ENCODE measurements at regions not wholly inside any gene's neighbourhood (a gene's known extent, or its start where the extent isn't known, plus 50 kb on each side); places are given as distances from the start of the nearest gene placed in this dataset.

DNA sequence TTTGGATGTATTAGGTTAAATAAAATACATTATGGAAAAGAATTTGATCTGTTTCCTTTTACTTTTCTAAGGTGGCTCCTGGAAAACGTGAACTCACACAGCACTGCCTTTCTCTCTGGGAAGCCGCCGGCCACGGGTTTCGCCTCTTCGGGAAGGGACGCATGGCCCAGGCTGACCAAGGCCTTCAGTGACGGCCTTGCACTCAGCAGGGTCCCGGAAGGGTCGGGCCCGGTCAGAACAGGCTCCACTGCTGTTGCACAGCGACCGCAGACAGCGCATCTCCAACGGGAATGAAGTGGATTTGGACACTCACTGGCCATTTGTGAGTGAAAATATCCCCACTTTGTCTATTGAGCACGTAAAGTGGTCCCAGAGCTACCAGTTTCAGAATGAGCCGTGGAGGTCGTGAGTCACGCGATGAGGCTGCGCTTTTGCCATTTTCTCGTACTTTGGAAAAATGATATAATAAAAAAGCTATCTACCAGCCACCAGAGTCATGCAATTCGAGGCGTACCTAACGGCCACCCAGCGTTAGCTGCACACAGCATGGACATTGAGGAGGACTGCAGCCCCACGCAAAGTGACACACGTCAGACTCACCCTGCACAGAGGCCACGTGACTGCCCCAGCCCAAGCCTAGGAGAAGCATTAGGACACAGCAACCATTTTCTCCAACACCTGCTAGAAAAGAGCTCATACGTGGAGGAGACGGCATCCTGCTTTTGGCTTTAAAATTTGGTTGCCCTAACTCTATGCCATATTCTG is 244.3 kb downstream of the TTLL2 start:
- no peak for DNase-seq

DNA sequence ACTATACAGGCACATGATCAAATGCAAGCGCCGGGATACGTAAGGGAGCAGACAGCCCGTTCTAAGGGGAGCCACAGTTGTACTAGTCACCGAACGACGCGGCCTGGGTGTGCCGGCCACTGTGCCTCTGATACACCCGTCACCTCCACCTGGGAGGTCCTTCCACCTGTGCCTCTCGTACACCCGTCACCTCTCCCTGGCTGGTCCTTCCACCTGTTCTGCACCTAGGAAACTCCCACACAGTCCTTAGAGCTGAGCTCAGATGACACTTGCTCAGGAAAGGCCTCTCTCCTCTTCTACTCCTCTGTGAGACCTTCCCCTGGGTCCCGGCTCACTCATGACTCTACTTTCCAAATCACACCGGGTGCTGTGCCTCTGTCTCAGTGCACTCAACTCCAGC is 245.0 kb downstream of the TTLL2 start:
- DNase-seq, result no peak

GRCh38 chr6:167570460-167571400 is 245.8 kb downstream of the TTLL2 start:
- DNase-seq, result no peak

GRCh38 chr6:167571550-167571949 is 246.7 kb downstream of the TTLL2 start:
- DNase-seq, result no peak

GRCh38 chr6:167572106-167572505 is 247.2 kb downstream of the TTLL2 start:
- DNase-seq, result no peak

GRCh38 chr6:167572841-167573271 is 248.0 kb downstream of the TTLL2 start:
- DNase-seq, result no peak

DNA sequence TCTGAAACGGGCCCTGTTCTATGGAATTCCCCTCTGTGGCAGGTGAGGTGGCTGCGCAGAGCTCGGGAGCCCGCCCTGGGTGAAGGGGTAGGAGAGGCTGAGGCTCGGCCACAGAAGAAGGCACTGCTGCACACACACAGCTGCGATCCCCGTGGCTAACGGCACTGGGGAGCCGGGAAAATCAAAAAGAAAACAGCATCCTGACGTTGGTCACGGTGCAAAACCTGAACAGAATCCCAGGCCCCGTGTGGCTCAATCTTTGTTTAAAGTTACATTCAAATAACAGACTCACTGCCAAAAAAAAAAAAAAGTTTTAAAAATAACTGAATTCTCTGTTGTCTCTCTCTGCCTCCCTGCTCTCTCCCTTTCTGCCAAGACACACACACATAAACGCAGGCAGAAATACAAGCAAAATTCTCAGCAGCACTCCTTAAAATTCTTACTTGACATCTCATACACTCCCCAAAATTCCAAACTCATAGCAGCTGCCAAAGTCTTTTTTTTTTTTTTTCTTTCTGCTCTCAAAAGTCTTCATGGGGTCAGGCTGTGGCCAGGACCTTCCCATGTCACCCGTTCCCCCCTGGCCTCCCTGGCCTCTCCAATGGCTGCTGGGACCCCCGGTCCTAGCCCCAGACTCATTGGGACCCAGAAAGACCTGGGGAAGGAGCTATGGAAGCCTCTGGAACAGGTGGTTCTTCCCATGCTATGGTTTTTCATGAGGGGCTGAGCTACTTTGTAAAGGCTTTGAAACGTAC is 248.8 kb downstream of the TTLL2 start:
- DNase-seq, result no peak

DNA sequence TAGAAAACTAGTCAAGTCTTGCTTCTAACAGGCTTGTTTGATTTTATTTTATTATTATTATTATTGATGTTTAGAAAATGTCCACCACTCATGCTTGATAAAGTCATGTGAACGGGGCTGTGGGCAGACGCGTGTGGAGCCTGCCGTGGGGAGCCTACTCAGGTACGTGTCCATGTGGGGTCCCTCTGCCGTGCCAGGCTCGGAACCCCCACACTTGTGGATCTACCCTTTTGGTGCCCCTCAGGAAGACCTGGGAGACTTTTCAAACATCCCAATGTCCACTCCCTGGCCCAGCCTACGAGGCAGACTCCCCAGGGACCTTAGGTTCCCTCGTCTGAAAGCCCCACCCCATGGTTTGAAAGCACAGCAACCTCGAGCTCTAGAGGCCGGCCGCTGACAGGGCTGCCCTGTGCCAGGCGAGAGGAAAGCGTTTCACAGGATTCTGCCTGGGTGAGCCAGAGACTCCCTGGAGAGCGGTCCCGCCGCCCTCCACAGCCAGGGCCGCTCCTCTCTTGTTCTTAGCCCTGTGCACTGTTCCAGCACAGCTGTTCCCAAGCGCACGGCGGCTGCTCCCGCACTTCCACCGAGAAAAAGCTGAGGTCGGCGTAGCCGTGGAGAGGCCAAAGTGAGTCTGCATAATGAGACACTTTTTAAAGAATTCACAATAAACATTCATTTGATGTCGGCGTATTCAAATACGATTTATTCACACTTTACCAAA is 249.7 kb downstream of the TTLL2 start:
- no peak for DNase-seq

DNA sequence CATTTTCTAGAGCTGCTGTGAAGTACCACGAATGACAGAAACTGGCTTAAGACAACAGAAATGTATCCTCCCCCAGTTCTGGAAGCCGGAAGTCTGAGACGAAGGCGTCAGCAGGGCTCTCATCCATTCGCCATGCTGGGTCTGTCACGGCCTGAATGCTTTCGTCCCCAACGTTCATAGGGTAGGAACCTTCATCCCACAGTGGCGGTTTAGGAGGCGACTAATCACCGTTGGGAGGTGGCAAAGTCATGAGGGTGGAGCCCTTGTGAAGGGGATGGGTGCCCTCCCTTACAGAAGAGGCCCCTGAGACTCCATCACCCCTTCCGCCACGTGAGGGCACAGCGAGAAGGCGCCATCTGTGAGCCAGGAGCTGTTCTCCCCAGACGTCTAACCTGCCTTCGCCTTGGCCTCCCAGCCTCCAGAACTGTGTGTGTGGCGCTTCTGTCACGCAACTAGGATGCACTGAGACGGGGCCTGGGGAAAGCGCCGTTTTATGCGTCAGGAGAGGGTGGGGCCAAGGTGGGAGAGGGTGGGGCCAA is 250.3 kb downstream of the TTLL2 start:
- DNase-seq, result no peak

GRCh38 chr6:167576050-167576741 is 250.5 kb upstream of the AFDN start:
- DNase-seq, result no peak

- DNase-seq, result no peak
Observed at GRCh38 chr6:167576828-167577503, 249.7 kb upstream of the AFDN start.

DNA sequence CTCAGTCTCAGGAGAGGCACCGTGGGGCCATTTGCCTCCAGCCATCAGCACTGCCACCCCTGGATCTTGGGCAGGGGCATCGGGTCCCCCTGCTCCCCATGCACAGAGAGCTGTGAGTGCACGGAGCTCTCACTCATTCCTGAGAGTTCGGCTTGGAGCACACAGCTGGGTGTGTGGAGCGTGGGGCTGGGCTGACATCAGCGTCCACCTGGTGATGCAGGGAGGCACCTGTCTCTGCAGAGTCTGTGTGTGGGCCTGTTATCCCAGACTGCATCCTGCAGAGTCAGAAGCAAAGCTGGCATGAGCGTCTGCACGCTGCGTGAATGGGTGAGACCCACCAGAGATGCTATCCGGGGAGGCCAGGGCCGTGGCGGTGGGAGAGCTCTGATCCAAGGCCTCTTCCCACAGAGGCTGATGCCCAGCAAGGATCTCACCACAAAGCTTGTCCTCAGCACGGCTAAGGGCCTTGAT is 248.8 kb upstream of the AFDN start:
- DNase-seq, result no peak

DNA sequence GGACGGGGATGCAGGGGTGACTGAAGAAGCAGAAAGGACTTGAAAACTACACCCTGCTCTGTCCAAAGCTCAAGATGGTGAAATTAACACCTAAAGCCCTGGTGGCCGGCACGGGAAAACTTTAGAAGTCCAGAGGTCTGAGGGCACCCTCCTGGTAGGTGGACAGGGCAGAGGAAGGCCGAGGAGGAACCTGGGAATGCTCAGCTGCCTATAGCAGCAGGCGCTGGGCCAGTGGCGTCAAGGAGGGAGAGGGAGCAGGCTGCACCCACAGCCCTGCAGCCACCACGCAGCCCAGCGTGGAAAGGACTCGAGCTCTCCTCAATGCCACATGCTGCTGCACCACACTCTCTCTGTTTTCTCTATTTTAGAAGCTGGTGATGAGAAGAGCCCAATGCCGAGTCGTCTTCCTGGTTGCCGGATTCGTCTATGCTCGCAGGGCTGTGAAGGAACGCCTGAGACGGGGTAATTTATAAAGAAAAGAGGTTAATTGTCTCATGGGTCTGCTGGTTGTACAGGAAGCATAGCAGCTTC is 248.3 kb upstream of the AFDN start:
- DNase-seq, result no peak

DNA sequence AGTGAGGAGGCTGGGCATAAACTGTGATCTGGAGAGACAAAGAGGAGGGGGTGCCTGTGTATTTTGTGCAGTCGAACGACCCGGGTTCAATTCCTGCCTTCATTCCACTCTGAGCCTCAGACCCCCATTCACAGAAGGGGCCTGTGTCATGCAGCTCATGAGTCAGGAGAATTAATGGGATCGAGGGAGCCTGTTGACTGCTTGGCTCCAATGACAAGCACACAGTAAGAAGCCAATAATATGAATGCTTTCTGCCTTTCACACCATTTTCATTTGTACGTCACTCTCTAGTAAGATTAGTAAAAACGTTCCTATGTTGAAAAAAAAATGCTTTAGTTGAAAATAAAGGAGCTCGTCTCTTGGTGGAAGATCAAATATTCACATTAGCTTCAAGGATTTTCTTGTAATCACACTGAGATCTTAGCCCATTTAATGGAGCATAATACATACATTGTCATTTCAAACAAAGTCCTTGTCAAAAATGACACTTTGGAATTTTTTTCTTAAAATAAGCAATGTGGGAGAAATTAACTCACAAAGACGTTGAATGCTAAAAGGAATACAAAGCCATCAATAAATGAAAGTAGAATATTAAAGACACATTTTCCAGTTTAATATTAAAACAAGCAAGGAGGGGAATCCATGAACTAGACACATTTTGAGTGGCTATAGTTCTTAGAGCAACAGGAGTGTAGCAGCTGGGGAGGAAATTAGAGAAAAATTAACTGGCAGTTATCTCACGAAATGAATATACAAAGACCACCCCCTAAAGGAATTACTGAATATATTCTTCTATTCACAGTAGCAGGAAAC is 246.7 kb upstream of the AFDN start:
- no peak for DNase-seq

GRCh38 chr6:167580619-167580911 is 246.1 kb upstream of the AFDN start:
- no peak for DNase-seq

DNA sequence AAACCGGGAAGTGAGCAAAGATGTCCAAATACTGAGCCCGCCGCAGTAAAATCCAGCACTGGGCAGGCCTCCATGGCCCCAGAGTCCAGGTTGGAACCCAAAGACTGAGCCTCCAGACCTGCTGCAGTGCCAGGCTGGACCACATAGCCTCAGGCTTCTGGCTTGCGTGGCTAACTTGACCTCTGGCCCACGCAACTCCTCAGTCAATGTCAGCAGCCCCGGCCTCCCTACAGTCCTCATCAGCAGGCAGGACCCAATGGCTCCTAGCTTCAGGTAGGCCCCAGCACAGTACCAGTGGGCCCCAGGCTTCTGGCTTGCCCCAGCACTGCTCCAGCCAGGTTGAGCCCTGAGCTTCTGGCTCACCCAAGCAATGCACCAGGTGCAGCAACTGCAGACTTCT is 245.1 kb upstream of the AFDN start:
- no peak for DNase-seq

DNA sequence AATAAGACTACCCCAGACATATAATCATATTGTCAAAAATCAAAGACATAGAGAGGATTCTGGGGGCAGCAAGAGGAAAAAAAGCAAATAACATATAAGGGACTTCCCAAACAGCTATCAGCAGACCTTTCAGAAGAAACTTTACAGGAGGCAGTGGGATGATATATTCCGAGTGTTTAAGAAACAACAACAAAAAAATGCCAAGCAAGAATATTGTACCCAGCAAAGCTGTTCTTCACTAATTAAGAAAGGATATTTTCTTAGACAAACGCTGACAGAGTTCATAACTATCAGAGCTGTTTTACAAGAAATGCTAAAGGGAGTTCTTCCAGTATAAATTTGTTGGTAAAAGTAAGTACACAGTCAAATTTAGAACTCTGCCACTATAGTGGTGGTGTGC is 243.3 kb upstream of the AFDN start:
- DNase-seq, result no peak

DNA sequence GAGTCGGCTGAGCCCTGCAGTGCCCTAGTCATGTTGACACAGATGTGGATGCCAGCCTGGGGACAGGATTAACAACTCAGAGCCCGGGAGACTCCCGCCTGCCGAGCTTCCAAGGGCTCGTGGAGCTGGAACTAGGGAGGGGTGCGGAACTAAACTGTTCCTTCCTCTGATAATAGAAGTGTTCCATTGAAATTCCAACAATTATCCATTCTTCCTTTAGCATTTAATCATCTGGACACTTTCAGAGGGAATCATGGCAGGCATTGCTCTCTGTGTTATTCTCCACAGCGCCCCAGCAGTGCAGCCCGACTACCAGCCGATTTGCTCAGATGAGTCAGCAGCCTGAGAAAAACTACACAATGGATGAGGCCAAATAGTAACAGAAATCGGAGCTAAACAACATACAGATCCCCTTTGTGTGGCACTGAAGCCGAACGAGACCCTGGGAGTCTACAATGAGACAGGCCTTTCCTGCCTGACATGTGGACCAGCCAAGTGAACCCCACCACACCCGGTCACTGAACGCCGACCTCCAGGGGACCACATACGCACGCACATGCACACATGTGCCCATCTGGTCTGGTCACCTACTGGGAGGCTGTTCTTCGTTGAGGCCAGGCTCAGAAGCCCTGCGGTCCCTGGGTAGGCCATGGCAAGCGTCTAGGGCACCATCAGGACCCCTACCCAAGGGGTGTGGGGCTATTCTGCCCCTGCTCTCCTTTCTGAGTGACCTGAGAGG is 238.4 kb upstream of the AFDN start:
- no peak for DNase-seq

- DNase-seq, result no peak
Observed at GRCh38 chr6:167588920-167589614, 237.6 kb upstream of the AFDN start.
